AML-193 (cell line): ENCODE measurements at regions not wholly inside any gene's neighbourhood (a gene's known extent, or its start where the extent isn't known, plus 50 kb on each side); places are given as distances from the start of the nearest gene placed in this dataset.

Experiments
- DNase-seq, 2 experiments: peaks; one replicate each; lab custom pipeline; 2025; lab: John Stamatoyannopoulos, UW

GRCh38 chr5:38752012-38752536 is 93.7 kb upstream of the OSMR start:
- DNase-seq, result no peak

- no peak for DNase-seq
These were observed 93.2 kb upstream of the OSMR start for GRCh38 chr5:38752622-38753021.

- no peak for DNase-seq
These were observed 92.7 kb upstream of the OSMR start for GRCh38 chr5:38753141-38753540.

- DNase-seq, result no peak
These were observed 92.0 kb upstream of the OSMR start for GRCh38 chr5:38753776-38754175.

- no peak for DNase-seq
These were observed 90.6 kb upstream of the OSMR start for GRCh38 chr5:38755181-38755580.

GRCh38 chr5:38756068-38756467 is 89.7 kb upstream of the OSMR start:
- DNase-seq, result no peak

GRCh38 chr5:38757451-38758245 is 88.2 kb upstream of the OSMR start:
- no peak for DNase-seq

GRCh38 chr5:38758774-38759600 is 86.8 kb upstream of the OSMR start:
- no peak for DNase-seq

GRCh38 chr5:38764937-38765391 is 80.8 kb upstream of the OSMR start:
- DNase-seq, result no peak

- DNase-seq, result no peak
These were observed 80.4 kb upstream of the OSMR start for GRCh38 chr5:38765399-38765861.

- DNase-seq, result no peak
These were observed 79.7 kb upstream of the OSMR start for GRCh38 chr5:38766151-38766550.

- no peak for DNase-seq
These were observed 77.2 kb upstream of the OSMR start for GRCh38 chr5:38768412-38769211.

- DNase-seq, result no peak
These were observed 73.3 kb upstream of the OSMR start for GRCh38 chr5:38772471-38772870.

GRCh38 chr5:38775218-38775840 is 70.5 kb upstream of the OSMR start:
- no peak for DNase-seq

GRCh38 chr5:38776149-38776896 is 69.5 kb upstream of the OSMR start:
- DNase-seq, result no peak

- no peak for DNase-seq
These were observed 68.7 kb upstream of the OSMR start for GRCh38 chr5:38777111-38777510.

- no peak for DNase-seq
These were observed 65.5 kb upstream of the OSMR start for GRCh38 chr5:38780316-38780715.

GRCh38 chr5:38780945-38781344 is 64.9 kb upstream of the OSMR start:
- no peak for DNase-seq

- no peak for DNase-seq
These were observed 63.5 kb upstream of the OSMR start for GRCh38 chr5:38782180-38782835.

- no peak for DNase-seq
These were observed 62.7 kb upstream of the OSMR start for GRCh38 chr5:38783011-38783561.
